NB4 (cell line): ENCODE measurements at regions not wholly inside any gene's neighbourhood (a gene's known extent, or its start where the extent isn't known, plus 50 kb on each side); places are given as distances from the start of the nearest gene placed in this dataset.

ENCODE experiments used
- CTCF ChIP-seq: IDR thresholded peaks from one replicate; pipeline ENCODE4 v1.5.1; 2012; ENCODE audit warnings: low read depth, low read length
- MYC ChIP-seq: IDR thresholded peaks from 2 replicates; pipeline ENCODE4 v1.6.1; 2011; ENCODE audit warnings: low read depth, low read length
- POLR2A ChIP-seq: IDR thresholded peaks from 2 replicates; pipeline ENCODE4 v1.6.1; 2011; ENCODE audit warnings: mild to moderate bottlenecking; ENCODE audit not compliant: insufficient read length; ENCODE audit errors: extremely low read depth

GRCh38 chr16:17947165-17947564 is 389.4 kb downstream of the NPIPA8 start:
- no peak for TF ChIP-seq POLR2A
- no peak for TF ChIP-seq CTCF
- no peak for TF ChIP-seq MYC
